IPS-NIHi11 (cell line): ENCODE measurements at regions not wholly inside any gene's neighbourhood (a gene's known extent, or its start where the extent isn't known, plus 50 kb on each side); places are given as distances from the start of the nearest gene placed in this dataset.
A peak's percentile ranks its signal among the peaks of the same experiment; 100 is the strongest.

Experiments
- DNase-seq: peaks from one replicate; pipeline ENCODE4 v3.0.0; 2012; ENCODE audit warnings: mixed read lengths, low spot score

DNA sequence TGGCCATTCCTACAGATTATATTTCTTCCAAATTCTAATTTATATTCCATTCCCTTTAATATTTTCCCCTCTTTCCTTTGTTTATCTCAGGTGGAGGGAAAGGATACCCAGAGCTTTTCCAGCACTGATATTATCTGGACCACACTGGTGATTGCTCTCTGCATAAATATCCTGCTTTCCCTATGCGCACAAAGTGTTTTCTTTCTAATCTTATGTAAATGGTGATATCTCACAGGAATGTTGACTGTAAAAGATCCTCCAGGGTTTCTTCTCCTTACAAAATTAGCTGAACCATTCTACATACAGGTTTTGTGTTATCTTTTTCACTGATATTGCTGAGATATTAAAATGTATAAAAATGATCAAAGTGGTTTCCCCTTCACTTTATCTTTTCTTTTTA lies 59.1 kb upstream of the GALNT13 start:
- no peak for DNase-seq

DNA sequence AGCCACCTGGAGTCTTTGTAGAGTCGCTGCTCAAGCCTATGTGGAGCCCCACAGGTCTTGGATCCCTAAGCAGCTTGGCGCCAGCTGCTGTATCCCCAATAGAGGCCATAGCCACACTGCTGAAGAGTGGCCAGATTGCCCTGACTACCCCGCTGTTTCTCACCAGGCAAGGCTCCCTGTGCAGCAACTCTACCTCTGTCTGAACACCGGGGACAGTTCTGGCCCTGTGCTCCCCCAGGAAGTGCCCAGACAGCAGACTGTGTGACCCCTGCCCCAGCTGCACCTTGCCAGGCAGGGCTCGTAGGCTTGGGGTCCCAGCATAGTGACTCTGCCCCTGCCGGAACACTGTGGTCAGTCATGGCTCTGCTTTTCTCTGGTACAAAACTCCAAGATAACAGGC lies 53.5 kb upstream of the GALNT13 start:
- no peak for DNase-seq

DNA sequence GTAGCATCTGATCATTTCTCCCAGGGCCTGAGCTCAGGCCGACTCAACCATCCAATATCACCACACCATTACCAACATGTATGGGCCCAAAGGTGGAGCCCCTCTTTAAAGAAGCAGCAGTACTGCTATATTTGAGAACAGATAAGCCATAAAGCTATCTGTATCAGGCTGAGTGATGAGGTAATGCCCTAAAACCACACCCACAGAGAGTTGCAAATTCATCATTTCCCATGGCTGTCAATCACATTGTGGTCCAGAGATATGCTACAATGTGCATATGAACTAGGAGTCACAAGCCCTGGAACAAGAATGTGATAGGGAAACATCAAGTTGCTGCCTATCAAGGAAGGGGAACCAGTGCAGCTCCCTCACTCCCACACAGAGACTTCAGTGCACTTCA lies 52.6 kb upstream of the GALNT13 start:
- no peak for DNase-seq

DNA sequence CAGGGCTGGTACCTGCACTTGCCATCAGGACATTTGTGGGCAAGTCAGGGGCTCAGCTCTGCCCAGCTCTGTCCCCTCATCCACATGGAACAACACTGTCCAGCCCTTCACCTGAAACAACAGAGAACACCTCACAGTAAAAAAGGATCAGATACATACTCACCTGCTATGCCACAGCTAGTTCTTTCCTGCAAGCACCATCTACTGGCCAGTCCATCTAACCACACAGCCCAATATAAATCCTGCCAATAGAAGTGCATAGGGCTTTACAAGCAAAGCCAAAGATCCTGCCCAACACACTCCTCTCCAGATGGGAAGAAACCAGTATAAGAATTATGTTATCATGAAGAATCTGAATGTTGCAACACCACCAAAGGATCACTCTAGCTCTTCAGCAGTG lies 52.2 kb upstream of the GALNT13 start:
- peak; percentile 29 for DNase-seq
